H1 (cell line): ENCODE measurements at regions not wholly inside any gene's neighbourhood (a gene's known extent, or its start where the extent isn't known, plus 50 kb on each side); places are given as distances from the start of the nearest gene placed in this dataset.

Experiments used
- CHD7 ChIP-seq: fragments of 300-600 bp; sonication (generic); IDR thresholded peaks from 2 replicates; pipeline ENCODE4 v1.7.1; 2012; ENCODE audit warnings: low read length, moderate library complexity, mild to moderate bottlenecking, inconsistent platforms; ENCODE audit not compliant: insufficient replicate concordance
- SP1 ChIP-seq: IDR thresholded peaks from 2 replicates; pipeline ENCODE4 v1.6.1; 2011; ENCODE audit warnings: low read depth, low read length

DNA sequence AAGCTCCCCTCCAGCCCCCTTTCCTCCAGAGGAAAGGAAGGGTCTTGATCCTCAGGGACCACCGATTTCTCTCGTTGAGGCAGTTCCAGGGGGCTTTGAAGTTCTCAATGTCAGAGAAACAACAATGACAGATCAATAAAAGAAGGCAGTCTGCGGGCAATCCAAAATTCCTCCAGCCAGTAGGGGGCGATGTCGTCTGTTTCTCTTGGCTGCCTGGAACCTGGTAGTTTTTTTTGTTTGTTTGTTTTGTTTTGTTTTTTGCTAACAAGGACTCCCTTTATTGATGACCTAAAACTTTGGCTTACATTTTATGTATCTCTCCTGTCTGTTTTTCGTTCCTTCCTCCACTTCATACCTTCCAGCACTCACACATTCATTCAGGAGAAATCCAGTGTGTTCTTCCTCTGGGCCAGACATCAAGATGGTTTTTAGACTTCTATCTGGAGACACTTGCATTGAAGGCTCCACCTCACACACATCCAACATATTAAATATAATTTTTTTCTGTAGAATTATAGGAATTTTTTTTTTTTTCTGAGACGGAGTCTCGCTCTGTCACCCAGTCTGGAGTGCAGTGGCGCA is 276.6 kb downstream of the RPLP1 start (continued):
- TF ChIP-seq CHD7, result no peak
- no peak for TF ChIP-seq SP1
